GM21526 (cell line): ENCODE measurements at regions not wholly inside any gene's neighbourhood (a gene's known extent, or its start where the extent isn't known, plus 50 kb on each side); places are given as distances from the start of the nearest gene placed in this dataset.

Experiments
- ATAC-seq: cut with Tn5 transposase; IDR thresholded peaks from one replicate; pipeline ENCODE4 v1.9.1; 2021; ENCODE audit warnings: moderate library complexity; ENCODE audit not compliant: unreplicated experiment, low FRiP score

- ATAC-seq = no peak
Observed at GRCh38 chr5:3883040-3883439, 287.4 kb downstream of the IRX1 start.

DNA sequence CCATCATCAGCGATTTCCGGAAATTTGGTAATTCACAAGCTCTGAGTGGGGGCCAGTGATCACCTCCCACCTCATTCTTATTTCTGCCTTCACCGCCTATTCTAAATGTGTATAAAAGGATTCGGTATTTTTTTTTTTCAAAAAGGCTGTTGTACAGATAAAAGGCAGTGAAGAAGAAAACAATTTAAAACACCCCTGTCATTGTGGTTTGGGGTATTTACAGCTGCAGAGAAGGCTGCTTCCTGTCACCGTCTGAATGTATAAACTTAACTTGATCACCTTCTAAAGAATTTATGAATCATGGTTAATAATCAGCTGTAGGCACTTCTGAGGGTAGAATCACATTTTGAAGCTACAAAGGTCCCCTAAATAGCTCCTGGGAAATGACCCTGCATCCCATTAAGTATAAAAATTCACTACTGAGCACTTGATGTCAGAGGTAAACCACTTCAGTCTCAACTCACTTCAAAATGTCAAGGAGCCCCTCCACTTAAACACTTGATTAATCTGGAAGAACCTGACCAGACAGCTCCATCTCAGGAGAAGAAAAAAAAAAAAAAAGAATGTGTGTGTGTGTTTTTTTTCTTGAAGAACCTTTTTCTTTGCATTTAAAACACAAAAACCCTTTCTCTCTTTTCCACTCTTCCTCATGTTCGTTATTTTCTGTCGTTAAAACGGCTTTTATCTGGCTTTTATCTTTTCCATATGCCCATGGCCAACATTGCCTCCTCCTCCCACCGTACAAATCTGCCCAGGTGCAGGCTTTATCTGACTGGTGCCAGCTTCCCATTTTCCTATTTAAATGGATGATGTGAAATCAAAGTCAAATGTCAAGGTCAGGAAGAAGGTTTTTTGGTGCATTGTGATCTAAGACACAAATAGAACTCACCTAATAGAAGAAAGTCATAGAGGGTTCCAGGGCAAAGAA is 291.2 kb downstream of the IRX1 start:
- no peak for ATAC-seq

GRCh38 chr5:3888310-3888709 is 292.7 kb downstream of the IRX1 start:
- no peak for ATAC-seq

- no peak for ATAC-seq
Observed at GRCh38 chr5:3889412-3890142, 293.9 kb downstream of the IRX1 start.

DNA sequence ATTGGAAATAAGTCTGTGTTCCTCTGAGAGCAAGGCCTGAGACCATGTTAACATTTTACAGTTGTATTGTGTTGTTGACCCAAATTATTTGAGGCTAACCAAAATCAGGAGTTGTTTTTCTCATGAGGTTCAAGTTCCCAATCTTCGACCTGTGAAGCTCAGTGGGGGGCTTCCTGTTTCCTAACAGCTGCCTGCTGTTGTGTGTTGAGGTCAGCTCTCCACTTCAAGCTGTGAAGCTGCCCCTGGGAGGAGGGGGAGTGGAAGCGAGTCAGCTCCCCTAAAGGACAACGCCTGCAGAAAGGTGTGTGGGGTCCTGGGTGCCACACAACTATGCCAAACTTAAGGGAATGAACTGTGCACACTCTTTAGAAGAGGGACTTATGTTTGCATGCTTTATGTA is 295.5 kb downstream of the IRX1 start:
- no peak for ATAC-seq

GRCh38 chr5:3893527-3893926 is 297.9 kb downstream of the IRX1 start:
- ATAC-seq = no peak

DNA sequence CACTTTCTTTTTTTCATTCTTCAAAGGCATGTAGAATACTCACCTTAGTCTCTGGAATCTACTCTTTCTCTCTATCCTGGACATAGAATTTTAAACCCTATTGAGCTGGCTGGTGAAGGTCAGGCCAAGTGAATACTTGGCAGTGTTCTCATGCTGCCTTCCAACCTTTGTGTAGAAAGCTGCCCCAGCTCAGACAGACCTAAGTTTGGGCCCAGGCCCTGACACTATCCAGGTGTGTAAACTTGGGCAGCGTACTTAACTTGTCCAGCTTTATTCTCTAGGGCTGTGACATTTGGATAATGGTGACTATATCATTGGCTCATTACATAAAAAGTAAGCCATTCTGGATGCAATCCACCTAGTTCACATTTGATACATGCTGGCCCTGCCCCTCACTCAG is 298.3 kb downstream of the IRX1 start:
- ATAC-seq = no peak

DNA sequence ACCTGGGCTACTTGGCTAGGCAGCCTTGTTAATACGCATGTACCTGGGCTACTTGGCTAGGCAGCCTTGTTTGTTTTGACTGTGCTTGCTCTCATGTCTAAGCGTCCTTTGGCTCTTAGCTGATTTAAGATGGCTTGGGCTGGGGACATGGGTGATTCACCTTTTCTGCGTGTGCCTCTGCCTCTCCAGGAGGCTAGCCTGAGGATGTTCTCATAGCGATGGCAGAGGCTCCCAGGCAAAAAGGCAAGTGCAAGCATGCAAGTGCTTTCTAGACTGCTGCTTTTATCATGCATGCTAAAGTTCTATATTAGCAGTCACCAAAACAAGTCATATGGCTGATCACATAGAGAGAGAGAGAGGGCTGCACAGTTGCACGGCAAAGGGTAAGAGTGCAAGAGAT is 300.5 kb downstream of the IRX1 start:
- no peak for ATAC-seq

- no peak for ATAC-seq
Observed at GRCh38 chr5:3899093-3899492, 303.5 kb downstream of the IRX1 start.

DNA sequence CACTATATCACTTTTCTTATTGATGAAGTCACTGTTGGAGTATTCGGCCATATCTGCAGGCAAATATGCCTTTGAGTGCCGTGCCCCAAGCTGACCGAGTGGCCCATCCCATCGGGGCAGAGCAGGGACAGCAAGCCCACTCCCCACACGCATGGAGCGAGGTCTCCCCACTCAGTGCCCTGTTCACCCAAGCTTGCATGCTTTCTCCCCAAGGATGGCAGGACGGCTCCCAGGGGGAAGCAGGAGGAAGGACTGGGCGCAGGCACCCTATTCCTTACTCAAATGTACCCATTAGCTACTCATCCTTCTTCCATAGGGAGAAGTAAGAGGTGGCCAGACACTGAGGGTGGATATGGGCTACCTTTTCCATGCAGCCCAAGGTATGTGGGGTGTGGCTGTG is 309.0 kb downstream of the IRX1 start:
- ATAC-seq = no peak

- no peak for ATAC-seq
Observed at GRCh38 chr5:3905031-3905430, 309.4 kb downstream of the IRX1 start.

- ATAC-seq = no peak
Observed at GRCh38 chr5:3905521-3905920, 309.9 kb downstream of the IRX1 start.

- no peak for ATAC-seq
Observed at GRCh38 chr5:3911111-3911510, 315.5 kb downstream of the IRX1 start.

DNA sequence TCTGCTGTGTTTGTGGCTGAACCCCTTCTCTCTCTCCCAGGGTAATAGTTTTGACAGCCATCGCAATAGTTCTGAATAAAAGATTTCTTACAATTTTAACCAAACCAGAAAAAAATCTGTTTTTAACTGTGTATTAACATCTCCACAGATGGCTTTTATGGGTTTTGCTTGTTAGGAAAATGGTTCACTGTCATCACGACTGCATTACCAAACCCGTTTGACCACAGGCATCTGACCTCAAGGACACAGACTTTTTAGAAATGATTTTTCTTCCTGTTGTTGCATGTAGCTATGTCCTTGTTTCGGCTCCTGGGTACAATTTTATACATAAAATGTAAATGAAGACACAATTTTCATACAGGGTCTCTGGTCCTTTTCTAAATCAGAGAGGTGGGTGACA is 316.1 kb downstream of the IRX1 start:
- no peak for ATAC-seq

- no peak for ATAC-seq
Observed at GRCh38 chr5:3912790-3913189, 317.2 kb downstream of the IRX1 start.

- no peak for ATAC-seq
Observed at GRCh38 chr5:3913279-3913678, 317.6 kb downstream of the IRX1 start.

GRCh38 chr5:3925022-3925421 is 329.4 kb downstream of the IRX1 start:
- no peak for ATAC-seq

- no peak for ATAC-seq
Observed at GRCh38 chr5:3925935-3926334, 330.3 kb downstream of the IRX1 start.

DNA sequence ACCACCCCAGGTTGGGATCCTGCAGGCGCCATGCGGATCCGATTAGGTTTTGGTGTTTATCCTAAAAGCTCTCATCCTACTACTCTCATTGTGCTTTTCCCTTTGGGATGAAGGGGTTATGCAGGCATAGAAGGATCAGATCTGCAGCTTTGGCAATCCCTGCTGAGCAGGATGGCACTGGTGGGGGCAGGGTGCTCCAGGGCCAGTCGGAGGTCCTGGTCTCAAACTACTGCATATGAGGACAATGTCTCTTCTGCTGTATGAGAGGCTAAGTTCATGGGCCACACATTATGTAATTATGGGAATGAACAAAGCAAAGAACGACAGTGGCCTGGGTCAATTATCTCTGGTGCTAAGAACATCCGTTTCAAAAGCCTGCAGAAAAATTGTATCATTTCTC is 334.2 kb downstream of the IRX1 start:
- no peak for ATAC-seq

DNA sequence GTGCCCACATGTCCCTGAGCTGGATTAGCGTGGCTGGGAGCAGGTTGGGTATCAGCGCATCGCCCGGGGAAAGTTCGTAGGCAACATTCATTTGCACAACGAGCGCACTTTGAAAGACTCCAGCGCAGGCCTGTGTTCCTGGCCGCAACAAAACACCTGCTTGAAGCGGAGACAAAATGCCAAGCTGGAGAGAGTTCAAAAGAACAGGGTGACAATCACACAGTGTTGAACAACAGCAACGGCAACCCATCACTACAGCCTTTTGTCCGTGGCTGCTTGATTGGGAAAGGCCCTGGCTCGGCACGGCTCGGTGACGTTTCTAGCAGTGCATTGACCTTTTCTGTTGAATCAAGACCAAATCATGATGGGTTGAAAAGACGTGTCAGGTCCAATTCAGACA is 336.3 kb downstream of the IRX1 start:
- ATAC-seq = no peak

GRCh38 chr5:3933536-3933935 is 337.9 kb downstream of the IRX1 start:
- ATAC-seq = no peak

GRCh38 chr5:3933966-3934365 is 338.3 kb downstream of the IRX1 start:
- ATAC-seq = no peak
